OCI-LY1 (cell line): ENCODE measurements at regions not wholly inside any gene's neighbourhood (a gene's known extent, or its start where the extent isn't known, plus 50 kb on each side); places are given as distances from the start of the nearest gene placed in this dataset.
A peak's percentile ranks its signal among the peaks of the same experiment; 100 is the strongest.

Source experiments
- H2AFZ ChIP-seq: fragments of 200-600 bp; sonication (generic), shearing (Covaris generic); 2 replicates; pipeline ENCODE4 v1.6.0; 2014; ENCODE audit warnings: antibody characterized with exemption, mild to moderate bottlenecking, low read length
- H3F3A ChIP-seq: fragments of 200-600 bp; sonication (generic), shearing (Covaris generic); 2 replicates; pipeline ENCODE4 v1.6.0; 2014; ENCODE audit warnings: mild to moderate bottlenecking, antibody characterized with exemption, low read length, moderate library complexity; ENCODE audit not compliant: insufficient read depth
- H3K27ac ChIP-seq: fragments of 200-600 bp; sonication (generic); 2 replicates; pipeline ENCODE4 v1.5.1; 2014; ENCODE audit warnings: low read length, mixed run types, mild to moderate bottlenecking, low read depth; ENCODE audit not compliant: poor library complexity, severe bottlenecking
- H3K27me3 ChIP-seq: fragments of 200-600 bp; sonication (generic); 2 replicates; pipeline ENCODE4 v1.6.0; 2014; ENCODE audit warnings: antibody characterized with exemption, mild to moderate bottlenecking, low read length, moderate library complexity; ENCODE audit not compliant: insufficient read depth
- H3K36me3 ChIP-seq: fragments of 200-600 bp; sonication (generic); 2 replicates; pipeline ENCODE4 v1.6.1; 2014; ENCODE audit warnings: mild to moderate bottlenecking, antibody characterized with exemption, low read length, moderate library complexity, mixed read lengths; ENCODE audit not compliant: insufficient read depth
- H3K4me1 ChIP-seq: fragments of 200-600 bp; sonication (generic); 2 replicates; pipeline ENCODE4 v1.5.1; 2014; ENCODE audit warnings: mild to moderate bottlenecking, low read length, moderate library complexity; ENCODE audit not compliant: insufficient read depth, severe bottlenecking
- H3K4me2 ChIP-seq: fragments of 200-600 bp; sonication (generic), shearing (Covaris generic); 2 replicates; pipeline ENCODE4 v1.6.1; 2014; ENCODE audit warnings: low read length
- H3K4me3 ChIP-seq: fragments of 200-600 bp; sonication (generic); 2 replicates; pipeline ENCODE4 v1.5.1; 2014; ENCODE audit warnings: low read length, low read depth, mild to moderate bottlenecking, mixed read lengths; ENCODE audit not compliant: poor library complexity, severe bottlenecking
- H3K79me2 ChIP-seq: fragments of 200-600 bp; shearing (Covaris generic); 2 replicates; pipeline ENCODE4 v1.6.1; 2016; ENCODE audit warnings: mixed run types, low read length, mixed read lengths; ENCODE audit not compliant: insufficient read depth
- H3K9ac ChIP-seq: fragments of 200-600 bp; sonication (generic), shearing (Covaris generic); 2 replicates; pipeline ENCODE4 v1.6.1; 2014; ENCODE audit warnings: mild to moderate bottlenecking, low read length, mixed read lengths
- H3K9me2 ChIP-seq: fragments of 200-600 bp; sonication (generic), shearing (Covaris generic); 2 replicates; pipeline ENCODE4 v1.6.1; 2014; ENCODE audit warnings: low read depth, mild to moderate bottlenecking, low read length, mixed read lengths
- H3K9me3 ChIP-seq: fragments of 200-600 bp; shearing (Covaris generic); 2 replicates; pipeline ENCODE4 v1.6.1; 2014; ENCODE audit warnings: low read length, mixed read lengths
- H4K20me1 ChIP-seq: fragments of 200-600 bp; sonication (generic), shearing (Covaris generic); 2 replicates; pipeline ENCODE4 v1.6.0; 2016; ENCODE audit warnings: mild to moderate bottlenecking, low read length; ENCODE audit not compliant: insufficient read depth
- CTCF ChIP-seq: fragments of 200-600 bp; sonication (generic), shearing (Covaris generic); IDR thresholded peaks from 2 replicates; pipeline ENCODE4 v1.5.1; 2017; ENCODE audit warnings: mild to moderate bottlenecking, antibody characterized with exemption, low read length, moderate library complexity, mixed read lengths
- EZH2 ChIP-seq: fragments of 200-600 bp; sonication (generic), shearing (Covaris generic); IDR thresholded peaks from 2 replicates; pipeline ENCODE4 v1.8.0; 2017; ENCODE audit warnings: borderline replicate concordance, mixed run types, mild to moderate bottlenecking, antibody characterized with exemption, low read length, moderate library complexity, mixed read lengths

GRCh38 chr9:24820196-24820595 lies 274.5 kb upstream of the IZUMO3 start:
- Histone ChIP-seq H3K4me2 (no peak overlapping the region), H3K36me3 (no peaks in the 10 kb centered on the region), H3K9me3 (no peaks in the 10 kb centered on the region), H3K79me2 (no peaks in the 10 kb centered on the region), H3K27ac (no peak overlapping the region), H3K9ac (no peak overlapping the region), H3F3A (no peaks in the 10 kb centered on the region), H3K27me3 (no peaks in the 10 kb centered on the region), H3K4me1 (no peaks in the 10 kb centered on the region), H2AFZ (peak overlapping the region; percentile 85; the same call in 1 of the 2 replicates), H3K9me2 (no peaks in the 10 kb centered on the region; the same call in 1 of the 2 replicates), H4K20me1 (no peaks in the 10 kb centered on the region), H3K4me3 (no peak overlapping the region)
- TF ChIP-seq CTCF (no peak), EZH2 (no peak)

DNA sequence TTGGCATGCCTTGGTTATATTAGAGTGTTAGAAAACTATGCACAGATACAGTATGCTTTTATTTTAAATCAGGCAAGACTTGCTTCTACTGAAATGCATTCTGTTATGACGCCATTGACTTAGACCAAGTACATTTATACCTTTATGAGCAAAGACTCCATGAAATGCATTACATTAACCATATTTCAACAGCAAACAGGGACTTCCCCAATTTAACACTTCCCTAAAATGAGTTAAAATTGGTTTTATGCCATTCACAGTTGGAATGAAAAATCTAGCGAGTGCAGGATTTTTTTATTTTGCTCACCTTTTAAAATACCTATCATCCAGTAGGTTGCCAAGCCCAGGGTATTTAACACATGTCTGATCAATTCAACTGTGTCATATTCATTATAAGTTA lies 272.1 kb upstream of the IZUMO3 start:
- Histone ChIP-seq H4K20me1 (no peaks in the 10 kb centered on the region), H3K4me2 (no peak overlapping the region), H3K9ac (no peak overlapping the region), H3K27ac (no peak overlapping the region), H2AFZ (no peak overlapping the region), H3K79me2 (no peaks in the 10 kb centered on the region), H3K9me2 (no peaks in the 10 kb centered on the region; the same call in 1 of the 2 replicates), H3K27me3 (no peaks in the 10 kb centered on the region), H3K4me1 (no peaks in the 10 kb centered on the region), H3K36me3 (no peaks in the 10 kb centered on the region), H3K9me3 (no peaks in the 10 kb centered on the region), H3K4me3 (no peak overlapping the region), H3F3A (no peaks in the 10 kb centered on the region)
- no peak for TF ChIP-seq EZH2
- TF ChIP-seq CTCF: no peak

- Histone ChIP-seq H3K9me3 (no peaks in the 10 kb centered on the region), H4K20me1 (no peaks in the 10 kb centered on the region), H3K27ac (no peak overlapping the region), H3K9ac (no peak overlapping the region), H3K36me3 (no peaks in the 10 kb centered on the region), H3K4me2 (no peak overlapping the region), H3K4me1 (no peaks in the 10 kb centered on the region), H3K79me2 (no peaks in the 10 kb centered on the region), H3F3A (no peaks in the 10 kb centered on the region), H2AFZ (no peak overlapping the region), H3K9me2 (no peaks in the 10 kb centered on the region; the same call in 1 of the 2 replicates), H3K4me3 (no peak overlapping the region), H3K27me3 (no peaks in the 10 kb centered on the region)
- TF ChIP-seq CTCF: no peak
- TF ChIP-seq EZH2: no peak
Measured at GRCh38 chr9:24816006-24816405, 270.3 kb upstream of the IZUMO3 start.
